ENCODE measurements at regions not wholly inside any gene's neighbourhood (a gene's known extent, or its start where the extent isn't known, plus 50 kb on each side); places are given as distances from the start of the nearest gene placed in this dataset.

DNA sequence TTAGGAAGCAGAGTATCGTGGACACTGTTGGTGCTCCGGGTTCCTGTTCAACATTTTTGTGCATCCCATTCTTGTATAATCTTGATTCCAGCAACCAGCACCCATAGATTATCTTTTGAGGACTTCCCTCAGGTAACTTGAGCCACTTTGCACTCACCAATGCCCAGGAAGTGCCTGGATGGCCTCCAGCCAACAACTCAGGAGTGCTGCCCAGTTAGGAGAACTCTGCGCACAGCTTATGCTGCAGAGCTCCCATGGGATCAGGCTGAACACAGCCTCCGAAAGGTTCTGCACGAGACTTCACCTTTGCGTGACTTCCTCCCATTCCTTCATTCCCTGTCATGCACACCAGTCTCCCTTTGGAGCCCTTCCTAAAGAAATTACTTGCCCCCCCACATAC, 64.3 kb upstream of the LRRN1 start:
- TF ChIP-seq, protein P1, sequence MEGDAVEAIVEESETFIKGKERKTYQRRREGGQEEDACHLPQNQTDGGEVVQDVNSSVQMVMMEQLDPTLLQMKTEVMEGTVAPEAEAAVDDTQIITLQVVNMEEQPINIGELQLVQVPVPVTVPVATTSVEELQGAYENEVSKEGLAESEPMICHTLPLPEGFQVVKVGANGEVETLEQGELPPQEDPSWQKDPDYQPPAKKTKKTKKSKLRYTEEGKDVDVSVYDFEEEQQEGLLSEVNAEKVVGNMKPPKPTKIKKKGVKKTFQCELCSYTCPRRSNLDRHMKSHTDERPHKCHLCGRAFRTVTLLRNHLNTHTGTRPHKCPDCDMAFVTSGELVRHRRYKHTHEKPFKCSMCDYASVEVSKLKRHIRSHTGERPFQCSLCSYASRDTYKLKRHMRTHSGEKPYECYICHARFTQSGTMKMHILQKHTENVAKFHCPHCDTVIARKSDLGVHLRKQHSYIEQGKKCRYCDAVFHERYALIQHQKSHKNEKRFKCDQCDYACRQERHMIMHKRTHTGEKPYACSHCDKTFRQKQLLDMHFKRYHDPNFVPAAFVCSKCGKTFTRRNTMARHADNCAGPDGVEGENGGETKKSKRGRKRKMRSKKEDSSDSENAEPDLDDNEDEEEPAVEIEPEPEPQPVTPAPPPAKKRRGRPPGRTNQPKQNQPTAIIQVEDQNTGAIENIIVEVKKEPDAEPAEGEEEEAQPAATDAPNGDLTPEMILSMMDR (IDR thresholded peaks at IDR 0.05): no peak
- TF ChIP-seq POLR2A (IDR thresholded peaks at IDR 0.05) (no peak), POLR2AphosphoS5 (IDR thresholded peaks at IDR 0.05) (no peak)
